ENCODE measurements at regions not wholly inside any gene's neighbourhood (a gene's known extent, or its start where the extent isn't known, plus 50 kb on each side); places are given as distances from the start of the nearest gene placed in this dataset.

GRCh38 chr2:193114827-193115226 lies 920.1 kb upstream of the TMEFF2 start:
- TF ChIP-seq POLR2AphosphoS5 (IDR thresholded peaks at IDR 0.05) (no peak), CTCF (IDR thresholded peaks at IDR 0.05) (no peak), POLR2A (IDR thresholded peaks at IDR 0.05) (no peak)
- no peaks in the 10 kb centered on the region for H3K9me3 ChIP-seq
- H3K36me3 ChIP-seq, result no peaks in the 10 kb centered on the region
- H3K27me3 ChIP-seq, result no peaks in the 10 kb centered on the region
- no peak for DNase-seq (ENCODE audit: low spot score in 2 of 2)
- H3K4me1 ChIP-seq, result no peaks in the 10 kb centered on the region
- intact Hi-C loops (cut with DNase I; ENCODE audit: low total_unique reads), result no loop called here
- no peak overlapping the region for H3K27ac ChIP-seq
- no peak overlapping the region for H3K4me3 ChIP-seq

GRCh38 chr2:193112986-193113385 lies 918.3 kb upstream of the TMEFF2 start:
- no peaks in the 10 kb centered on the region for H3K4me1 ChIP-seq
- H3K9me3 ChIP-seq, result no peaks in the 10 kb centered on the region
- TF ChIP-seq CTCF (IDR thresholded peaks at IDR 0.05) (no peak), POLR2AphosphoS5 (IDR thresholded peaks at IDR 0.05) (no peak), POLR2A (IDR thresholded peaks at IDR 0.05) (no peak)
- intact Hi-C loops (cut with DNase I; ENCODE audit: low total_unique reads), result no loop called here
- H3K27me3 ChIP-seq, result no peaks in the 10 kb centered on the region
- no peaks in the 10 kb centered on the region for H3K36me3 ChIP-seq
- DNase-seq (ENCODE audit: low spot score in 2 of 2), result no peak
- H3K4me3 ChIP-seq, result no peak overlapping the region
- H3K27ac ChIP-seq, result no peak overlapping the region

GRCh38 chr2:193103064-193103463 lies 908.3 kb upstream of the TMEFF2 start:
- no peak for DNase-seq (ENCODE audit: low spot score in 2 of 2)
- TF ChIP-seq POLR2A (IDR thresholded peaks at IDR 0.05), result no peak
- no peak for TF ChIP-seq CTCF (IDR thresholded peaks at IDR 0.05)
- no peak for TF ChIP-seq POLR2AphosphoS5 (IDR thresholded peaks at IDR 0.05)
- Histone ChIP-seq H3K27ac (no peak overlapping the region), H3K9me3 (no peaks in the 10 kb centered on the region), H3K36me3 (peaks cover 4% of the 10 kb centered on the region), H3K4me3 (no peak overlapping the region), H3K27me3 (no peaks in the 10 kb centered on the region), H3K4me1 (no peaks in the 10 kb centered on the region)
- intact Hi-C loops (cut with DNase I; ENCODE audit: low total_unique reads), result no loop called here

GRCh38 chr2:193101591-193101990 lies 906.9 kb upstream of the TMEFF2 start:
- TF ChIP-seq CTCF (IDR thresholded peaks at IDR 0.05) (no peak), POLR2AphosphoS5 (IDR thresholded peaks at IDR 0.05) (no peak), POLR2A (IDR thresholded peaks at IDR 0.05) (no peak)
- no peak overlapping the region for H3K4me3 ChIP-seq
- H3K4me1 ChIP-seq, result no peaks in the 10 kb centered on the region
- DNase-seq (ENCODE audit: low spot score in 2 of 2), result no peak
- no peak overlapping the region for H3K27ac ChIP-seq
- intact Hi-C loops (cut with DNase I; ENCODE audit: low total_unique reads), result no loop called here
- peaks cover 4% of the 10 kb centered on the region for H3K36me3 ChIP-seq
- H3K9me3 ChIP-seq, result no peaks in the 10 kb centered on the region
- H3K27me3 ChIP-seq, result no peaks in the 10 kb centered on the region

- Histone ChIP-seq H3K4me1 (no peaks in the 10 kb centered on the region), H3K27ac (no peak overlapping the region), H3K27me3 (no peaks in the 10 kb centered on the region), H3K4me3 (no peak overlapping the region), H3K36me3 (no peaks in the 10 kb centered on the region), H3K9me3 (no peaks in the 10 kb centered on the region)
- no peak for DNase-seq (ENCODE audit: low spot score in 2 of 2)
- TF ChIP-seq CTCF (IDR thresholded peaks at IDR 0.05) (no peak), POLR2AphosphoS5 (IDR thresholded peaks at IDR 0.05) (no peak), POLR2A (IDR thresholded peaks at IDR 0.05) (no peak)
- intact Hi-C loops (cut with DNase I; ENCODE audit: low total_unique reads), result no loop called here
Observed at GRCh38 chr2:193088026-193088425, 893.3 kb upstream of the TMEFF2 start.

Measured in breast epithelium (tissue), 4 donors.